GM12872 (cell line): ENCODE measurements at regions not wholly inside any gene's neighbourhood (a gene's known extent, or its start where the extent isn't known, plus 50 kb on each side); places are given as distances from the start of the nearest gene placed in this dataset.

ENCODE experiments used
- TF ChIP-seq, protein P1 (sequence below): IDR thresholded peaks from 3 replicates; pipeline ENCODE4 v1.5.1; 2011; ENCODE audit warnings: low read depth, mild to moderate bottlenecking, low read length, moderate library complexity; ENCODE audit not compliant: insufficient read depth

DNA sequence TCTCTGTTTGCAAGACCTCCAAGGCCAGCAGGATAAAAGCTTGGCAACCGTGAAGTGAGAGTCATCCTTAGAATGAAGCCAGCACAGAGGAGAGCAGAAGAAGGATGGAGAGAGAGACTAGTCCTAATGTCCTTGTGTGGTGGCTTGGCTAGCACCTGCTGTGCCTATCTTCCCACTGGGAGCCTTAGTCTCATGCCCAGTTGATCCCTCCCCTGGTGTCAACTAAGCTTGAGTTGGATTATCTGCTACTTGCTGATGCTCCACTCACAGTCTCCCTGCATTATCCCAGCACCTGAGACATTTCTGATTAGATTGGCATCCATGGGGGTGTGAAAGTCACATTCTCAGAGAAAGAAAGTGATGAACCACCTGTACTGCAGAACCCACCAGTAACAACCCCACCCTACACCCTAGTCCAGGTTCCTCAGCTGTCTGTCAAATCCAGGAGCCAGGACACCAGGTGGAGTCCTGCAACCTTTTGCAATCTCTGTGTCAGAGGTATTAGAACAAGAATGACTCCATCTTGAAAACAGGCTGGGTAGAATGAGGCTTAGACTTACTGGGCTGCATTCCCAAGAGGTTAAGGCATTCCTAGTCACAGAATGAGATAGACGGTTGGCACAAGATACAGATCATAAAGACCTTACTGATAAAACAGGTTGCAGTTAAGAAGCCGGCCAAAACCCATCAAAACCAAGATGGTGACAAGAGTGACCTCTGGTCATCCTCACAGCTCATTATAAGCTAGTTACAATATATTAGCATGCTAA is 460.2 kb upstream of the C16orf82 start:
- TF ChIP-seq, protein P1, sequence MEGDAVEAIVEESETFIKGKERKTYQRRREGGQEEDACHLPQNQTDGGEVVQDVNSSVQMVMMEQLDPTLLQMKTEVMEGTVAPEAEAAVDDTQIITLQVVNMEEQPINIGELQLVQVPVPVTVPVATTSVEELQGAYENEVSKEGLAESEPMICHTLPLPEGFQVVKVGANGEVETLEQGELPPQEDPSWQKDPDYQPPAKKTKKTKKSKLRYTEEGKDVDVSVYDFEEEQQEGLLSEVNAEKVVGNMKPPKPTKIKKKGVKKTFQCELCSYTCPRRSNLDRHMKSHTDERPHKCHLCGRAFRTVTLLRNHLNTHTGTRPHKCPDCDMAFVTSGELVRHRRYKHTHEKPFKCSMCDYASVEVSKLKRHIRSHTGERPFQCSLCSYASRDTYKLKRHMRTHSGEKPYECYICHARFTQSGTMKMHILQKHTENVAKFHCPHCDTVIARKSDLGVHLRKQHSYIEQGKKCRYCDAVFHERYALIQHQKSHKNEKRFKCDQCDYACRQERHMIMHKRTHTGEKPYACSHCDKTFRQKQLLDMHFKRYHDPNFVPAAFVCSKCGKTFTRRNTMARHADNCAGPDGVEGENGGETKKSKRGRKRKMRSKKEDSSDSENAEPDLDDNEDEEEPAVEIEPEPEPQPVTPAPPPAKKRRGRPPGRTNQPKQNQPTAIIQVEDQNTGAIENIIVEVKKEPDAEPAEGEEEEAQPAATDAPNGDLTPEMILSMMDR, result no peak

DNA sequence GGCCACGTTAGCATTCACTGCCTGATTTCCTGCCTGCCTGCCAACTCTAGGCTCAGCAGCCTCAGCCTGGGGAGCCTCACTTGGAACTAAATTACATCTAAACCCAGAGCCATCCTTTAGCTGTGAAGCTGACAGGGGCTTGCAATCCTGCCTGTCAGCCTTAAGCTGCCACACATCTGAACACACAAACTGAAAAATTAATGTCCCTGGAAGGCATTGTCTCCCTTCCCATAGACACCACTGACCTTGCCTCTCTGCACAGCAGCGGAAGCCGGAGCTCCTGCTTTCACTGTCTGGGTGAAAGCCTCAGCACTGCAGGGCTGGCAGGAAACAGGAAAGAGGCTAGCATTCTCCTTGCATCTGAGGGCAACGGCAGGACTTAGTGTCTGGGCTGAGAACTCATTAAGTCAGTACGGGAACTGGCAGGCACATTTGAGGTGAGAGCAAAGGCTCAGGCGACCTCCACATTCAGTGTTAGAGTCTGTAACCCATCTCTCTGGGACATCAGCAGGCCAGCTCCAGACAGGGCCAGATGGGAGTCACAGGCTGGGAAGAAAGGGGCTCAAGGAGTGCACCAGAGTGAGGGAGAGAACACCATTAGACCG is 452.4 kb upstream of the C16orf82 start:
- TF ChIP-seq, protein P1, result no peak

DNA sequence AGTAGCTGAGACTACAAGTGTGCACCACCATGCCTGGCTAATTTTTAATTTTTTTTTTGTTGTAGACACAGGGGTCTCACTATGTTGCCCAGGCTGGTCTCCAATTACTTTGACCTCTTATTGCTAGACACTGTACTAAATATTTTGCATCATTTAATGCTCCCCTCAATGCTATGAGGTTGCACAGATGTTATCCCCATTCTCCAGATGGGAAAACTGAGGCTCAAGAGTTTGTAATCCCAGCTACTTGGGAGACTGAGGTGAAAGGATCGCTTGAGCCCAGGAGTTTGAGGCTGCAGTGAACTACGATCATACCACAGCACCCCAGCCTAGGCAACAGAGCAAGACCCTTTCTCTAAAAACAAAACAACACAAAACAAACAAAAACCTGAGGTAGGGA is 443.3 kb upstream of the C16orf82 start:
- TF ChIP-seq, protein P1, result no peak

DNA sequence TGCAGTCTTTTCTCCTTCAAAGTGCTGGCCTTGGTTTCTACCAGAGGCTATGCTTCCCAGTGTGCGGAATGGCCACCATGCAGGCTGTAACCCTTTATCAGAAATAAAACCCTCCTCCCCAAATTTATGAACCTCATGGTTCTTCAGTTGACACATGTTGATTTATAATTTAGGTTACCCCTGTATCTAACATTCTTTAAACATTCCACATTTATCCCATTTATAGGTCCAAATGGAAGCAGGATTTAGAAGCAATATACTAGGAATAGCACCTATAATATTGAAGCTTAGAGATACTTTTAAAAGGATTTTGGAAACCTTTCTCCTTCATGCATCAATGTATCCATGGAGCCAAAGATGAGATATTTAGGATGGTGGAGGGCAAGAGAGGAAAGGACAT is 438.8 kb upstream of the C16orf82 start:
- TF ChIP-seq, protein P1, result no peak

DNA sequence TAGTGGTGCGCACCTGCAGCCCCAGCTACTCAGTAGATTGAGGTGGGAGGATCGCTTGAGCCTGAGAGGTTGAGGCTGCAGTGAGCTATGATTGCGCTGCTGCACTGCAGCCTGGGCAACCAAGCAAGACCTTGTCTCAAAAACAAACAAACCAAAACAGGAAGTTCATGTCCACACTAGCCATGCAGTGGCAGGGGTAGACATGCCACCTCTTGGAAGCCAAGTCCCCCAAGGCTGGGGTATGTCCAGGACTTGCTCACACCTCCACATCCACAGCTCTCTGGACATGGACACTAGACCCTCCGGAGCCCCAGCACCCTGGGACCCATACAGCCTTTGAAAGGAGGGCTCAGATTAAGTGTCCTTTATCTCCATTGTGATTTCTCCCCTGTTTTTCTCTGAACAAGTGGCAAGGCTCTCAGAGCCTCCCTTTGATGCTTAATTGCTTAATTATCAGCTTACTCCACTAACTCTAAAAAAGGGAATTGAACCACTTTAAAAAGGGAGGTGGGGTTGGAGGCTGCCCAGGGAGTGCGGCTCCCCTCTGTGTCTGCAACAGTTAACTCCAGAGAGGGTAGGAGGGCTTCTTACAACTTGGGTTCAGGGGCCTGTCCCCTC is 424.6 kb upstream of the C16orf82 start:
- TF ChIP-seq, protein P1, result no peak

DNA sequence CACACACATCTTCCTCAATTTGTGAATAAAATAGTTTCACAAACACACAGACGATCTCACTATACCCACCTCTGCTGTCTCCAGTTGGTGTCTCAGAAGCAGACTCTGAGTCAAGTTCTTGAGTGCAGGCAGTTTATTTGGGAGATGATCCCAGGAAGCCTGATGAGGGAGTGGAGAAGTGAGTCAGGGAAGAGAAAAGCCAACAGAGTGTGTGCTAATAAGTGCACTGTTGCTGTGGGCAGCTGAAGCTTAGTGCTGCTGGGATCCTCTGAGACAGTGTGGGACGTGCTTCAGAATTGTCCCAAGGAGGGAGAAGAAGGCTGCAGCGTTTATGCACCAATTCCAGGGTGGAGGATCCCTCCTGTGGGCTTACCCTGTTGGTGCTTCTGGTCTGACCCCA is 423.2 kb upstream of the C16orf82 start:
- TF ChIP-seq, protein P1, result no peak

DNA sequence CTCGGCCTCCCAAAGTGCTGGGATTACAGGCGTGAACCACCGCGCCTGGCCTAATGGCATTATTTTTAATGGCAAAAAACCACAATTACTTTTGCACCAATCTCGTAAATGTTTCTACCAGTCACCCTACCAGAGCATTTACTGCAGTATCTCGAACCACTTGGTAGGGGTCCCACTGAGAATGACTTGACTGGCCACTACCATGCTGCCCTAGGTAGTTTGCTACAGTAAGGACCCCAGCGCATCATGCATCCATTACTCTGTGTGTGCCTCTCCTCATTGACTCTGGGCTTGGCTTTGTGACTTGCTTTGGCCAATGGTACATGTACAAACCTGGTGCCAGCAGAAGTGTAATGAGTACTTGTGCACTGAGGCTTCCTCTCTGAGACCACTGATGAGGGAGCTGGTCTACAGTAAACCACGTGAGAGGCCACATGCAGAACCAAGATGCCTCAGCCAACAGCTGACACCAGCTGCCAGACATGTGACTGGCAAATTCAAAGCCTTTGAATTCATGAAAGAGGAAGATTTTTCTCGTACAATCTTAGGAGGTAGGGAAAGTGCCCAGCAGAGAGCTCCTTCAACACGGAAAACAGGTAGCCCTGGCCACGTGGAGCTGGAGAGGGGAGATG is 421.7 kb upstream of the C16orf82 start:
- TF ChIP-seq, protein P1, result no peak
